NB4 (cell line): ENCODE measurements at regions not wholly inside any gene's neighbourhood (a gene's known extent, or its start where the extent isn't known, plus 50 kb on each side); places are given as distances from the start of the nearest gene placed in this dataset.

Experiments
- DNase-seq: peaks from one replicate; pipeline ENCODE4 v3.0.0; 2010; ENCODE audit warnings: low read depth
- H3K4me3 ChIP-seq: one replicate; pipeline ENCODE4 v1.5.1; 2011; ENCODE audit warnings: mild to moderate bottlenecking, low read depth, low read length, moderate library complexity
- CTCF ChIP-seq: IDR thresholded peaks from one replicate; pipeline ENCODE4 v1.5.1; 2012; ENCODE audit warnings: low read depth, low read length
- MYC ChIP-seq: IDR thresholded peaks from 2 replicates; pipeline ENCODE4 v1.6.1; 2011; ENCODE audit warnings: low read depth, low read length
- POLR2A ChIP-seq: IDR thresholded peaks from 2 replicates; pipeline ENCODE4 v1.6.1; 2011; ENCODE audit warnings: mild to moderate bottlenecking; ENCODE audit not compliant: insufficient read length; ENCODE audit errors: extremely low read depth
- TF ChIP-seq, protein P1 (sequence below): IDR thresholded peaks from 2 replicates; pipeline ENCODE4 v1.6.1; 2011; ENCODE audit warnings: low read depth, low read length

- TF ChIP-seq, protein P1, sequence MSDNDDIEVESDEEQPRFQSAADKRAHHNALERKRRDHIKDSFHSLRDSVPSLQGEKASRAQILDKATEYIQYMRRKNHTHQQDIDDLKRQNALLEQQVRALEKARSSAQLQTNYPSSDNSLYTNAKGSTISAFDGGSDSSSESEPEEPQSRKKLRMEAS, result no peak
- TF ChIP-seq MYC, result no peak
- no peak overlapping the region for H3K4me3 ChIP-seq
- no peak for DNase-seq
Observed at GRCh38 chr5:176739461-176740051, 70.8 kb upstream of the UNC5A start.

GRCh38 chr5:176740131-176740701 lies 70.1 kb upstream of the UNC5A start:
- TF ChIP-seq MYC, result no peak
- no peak for TF ChIP-seq POLR2A
- no peak for TF ChIP-seq CTCF
- H3K4me3 ChIP-seq, result no peak overlapping the region
- DNase-seq, result no peak

DNA sequence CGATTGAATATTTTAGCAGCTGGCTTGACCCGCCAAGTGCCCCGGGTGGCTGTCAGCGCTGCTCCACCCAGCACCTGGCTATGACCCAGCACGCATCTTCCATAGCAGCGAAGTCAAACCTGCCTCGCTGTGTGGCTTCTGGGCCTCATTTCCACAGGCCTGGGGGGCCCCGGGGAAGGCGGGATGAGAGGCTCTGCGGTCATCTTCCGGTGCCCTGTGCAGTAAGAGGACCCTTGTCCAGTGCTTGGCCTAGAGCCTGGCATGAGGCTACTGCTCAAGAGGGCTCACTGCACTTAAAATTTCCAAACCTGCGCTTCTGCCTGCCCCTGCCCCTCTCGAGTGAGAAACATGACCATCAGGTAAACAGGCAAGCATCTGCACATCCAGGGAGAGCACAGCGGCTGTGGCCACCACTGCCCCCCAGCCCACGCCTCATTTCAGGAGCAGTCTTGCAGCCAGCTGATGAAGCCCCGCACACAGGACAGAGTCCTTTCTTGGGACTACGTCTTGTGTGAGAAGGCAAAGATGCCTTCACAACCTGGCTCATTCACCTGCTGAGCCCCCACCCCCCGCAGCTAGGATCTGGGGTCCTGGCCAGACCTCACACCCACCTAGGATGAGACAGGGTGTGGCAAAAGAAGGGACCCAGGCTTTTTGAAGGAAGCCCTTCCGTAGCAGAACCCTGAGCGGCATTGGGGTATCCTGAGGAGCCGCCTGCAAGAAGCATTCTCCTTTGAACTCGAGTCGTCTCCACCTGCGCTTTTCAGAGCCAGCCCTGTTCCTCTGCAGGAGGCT lies 69.5 kb upstream of the UNC5A start:
- no peak for DNase-seq
- TF ChIP-seq CTCF (no peak), POLR2A (no peak), MYC (no peak)
- TF ChIP-seq, protein P1, result no peak
- no peak overlapping the region for H3K4me3 ChIP-seq

GRCh38 chr5:176741561-176742211 lies 68.7 kb upstream of the UNC5A start:
- no peak for TF ChIP-seq CTCF
- H3K4me3 ChIP-seq, result no peak overlapping the region
- DNase-seq, result no peak

GRCh38 chr5:176742246-176743105 lies 67.9 kb upstream of the UNC5A start:
- no peak for TF ChIP-seq CTCF
- TF ChIP-seq MYC, result no peak
- TF ChIP-seq, protein P1, result no peak
- TF ChIP-seq POLR2A, result no peak
- H3K4me3 ChIP-seq, result no peak overlapping the region
- DNase-seq, result no peak
